ENCODE measurements at regions not wholly inside any gene's neighbourhood (a gene's known extent, or its start where the extent isn't known, plus 50 kb on each side); places are given as distances from the start of the nearest gene placed in this dataset.
A peak's percentile ranks its signal among the peaks of the same experiment; 100 is the strongest.

DNA sequence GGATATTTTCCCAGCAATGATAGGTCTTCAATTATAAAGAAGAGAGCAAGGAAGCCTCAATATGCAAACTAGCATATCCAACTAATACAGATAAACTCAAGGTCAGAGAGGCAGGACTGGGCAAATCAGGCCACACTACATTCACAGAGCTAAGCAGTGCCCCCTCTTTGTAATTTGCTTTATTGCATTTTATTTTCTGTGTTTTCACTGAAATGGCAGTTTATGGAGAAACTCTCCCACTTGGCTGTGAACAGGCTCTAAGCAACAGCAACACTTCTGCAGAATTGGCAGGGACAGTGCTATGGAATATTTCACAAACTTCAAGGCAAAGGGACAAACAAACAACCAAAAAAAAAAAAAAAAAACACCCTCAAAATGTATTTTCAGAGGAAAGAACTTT lies 93.4 kb upstream of the SOD1 start:
- DNase-seq (ENCODE audit: low read depth): no peak

DNA sequence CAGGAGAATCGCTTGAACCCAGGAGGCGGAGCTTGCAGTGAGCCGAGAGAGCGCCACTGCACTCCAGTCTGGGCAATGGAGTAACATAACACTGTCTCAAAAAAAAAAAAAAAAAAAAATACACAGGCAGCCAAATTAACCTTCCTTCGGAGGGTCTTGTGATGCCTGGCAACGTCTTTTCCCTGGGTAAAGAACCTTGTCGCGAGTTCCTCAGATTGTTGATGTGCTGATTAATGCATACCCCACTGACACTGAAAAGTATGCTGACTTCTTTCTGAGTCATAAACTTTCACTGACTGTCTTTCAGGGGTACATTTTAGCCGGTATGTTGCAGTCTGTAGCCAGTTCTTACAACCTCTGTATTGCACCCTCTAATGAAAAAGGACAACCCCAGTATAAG lies 95.1 kb upstream of the SOD1 start:
- no peak for DNase-seq (ENCODE audit: low read depth)

DNA sequence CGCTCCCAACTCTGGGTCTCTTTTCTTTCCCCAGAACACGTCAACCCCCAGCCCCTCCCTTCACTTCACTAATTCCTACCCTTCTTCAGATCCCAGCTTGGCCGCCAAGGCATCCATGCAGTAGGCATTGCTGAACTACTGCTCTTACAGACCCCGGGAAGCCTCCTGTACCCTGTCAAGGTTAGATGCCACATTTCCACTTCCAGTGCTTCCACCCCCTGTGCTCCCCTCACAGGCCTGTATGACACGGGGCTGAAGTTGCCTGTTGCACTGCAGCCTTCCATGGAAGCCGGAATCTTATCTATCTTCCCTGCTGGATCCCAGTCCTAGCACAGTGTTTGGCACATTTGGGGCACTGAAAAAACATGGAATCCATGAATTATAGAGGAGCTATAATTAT lies 99.0 kb upstream of the SOD1 start:
- no peak for DNase-seq (ENCODE audit: low read depth)

DNA sequence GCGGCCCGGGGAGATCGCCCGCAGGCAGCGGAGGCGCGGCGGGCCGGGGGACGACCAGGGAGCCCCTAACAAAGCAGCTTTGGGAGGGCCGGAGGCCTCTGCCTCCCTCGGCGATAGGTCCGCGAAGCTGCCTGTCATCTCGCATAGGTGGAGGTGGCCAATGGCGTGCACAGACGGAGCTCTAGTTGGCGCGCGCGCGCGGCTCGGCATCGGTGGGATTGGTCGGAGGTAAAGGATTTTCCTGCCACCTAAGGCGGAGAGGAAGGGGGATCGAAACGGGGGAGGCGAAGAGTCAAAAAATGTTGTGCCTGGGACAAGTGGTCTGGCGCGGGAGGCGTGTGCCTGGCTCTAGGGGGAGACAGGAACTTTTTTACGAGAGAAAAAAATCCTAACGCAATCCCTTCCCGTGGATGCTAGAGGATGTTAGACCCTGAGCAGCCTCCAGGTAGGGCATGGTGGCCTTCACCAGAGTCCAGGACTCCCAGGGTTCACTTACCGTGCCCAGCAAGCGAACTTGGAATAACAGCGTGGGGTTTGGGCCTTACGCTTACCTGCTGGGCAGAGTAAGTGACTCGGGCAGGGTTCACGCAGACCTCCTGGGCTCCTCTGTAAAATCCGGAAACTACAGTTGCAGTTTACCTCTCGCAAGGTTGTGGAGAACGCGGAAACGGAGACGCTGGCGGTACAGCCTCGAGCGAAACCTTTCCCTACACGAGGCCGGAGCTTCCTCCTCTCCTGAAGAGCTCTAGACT lies 99.9 kb upstream of the SOD1 start:
- DNase-seq (ENCODE audit: low read depth): peak; percentile 77

DNA sequence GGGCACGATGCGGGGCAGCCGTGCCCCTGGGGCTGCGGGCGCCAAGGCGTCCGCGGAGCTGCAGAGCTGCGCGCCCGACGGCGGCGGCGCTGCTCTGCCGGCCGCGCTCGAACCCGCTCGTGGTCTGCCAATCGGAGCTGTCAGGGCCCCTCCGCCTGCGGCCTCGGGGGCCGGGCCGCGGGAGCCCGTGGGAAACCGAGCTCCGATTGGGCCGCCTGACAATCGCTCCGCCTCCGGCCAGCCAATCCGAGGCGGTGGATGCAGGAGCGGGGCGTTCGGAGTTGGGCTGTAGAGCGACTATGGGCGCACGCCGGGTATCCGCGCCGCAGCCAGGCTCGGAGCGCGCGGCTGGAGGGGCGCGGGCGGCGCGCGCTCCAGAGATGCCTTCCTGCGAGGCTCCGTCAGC lies 100.5 kb upstream of the SOD1 start:
- peak; percentile 83 for DNase-seq (ENCODE audit: low read depth)

DNA sequence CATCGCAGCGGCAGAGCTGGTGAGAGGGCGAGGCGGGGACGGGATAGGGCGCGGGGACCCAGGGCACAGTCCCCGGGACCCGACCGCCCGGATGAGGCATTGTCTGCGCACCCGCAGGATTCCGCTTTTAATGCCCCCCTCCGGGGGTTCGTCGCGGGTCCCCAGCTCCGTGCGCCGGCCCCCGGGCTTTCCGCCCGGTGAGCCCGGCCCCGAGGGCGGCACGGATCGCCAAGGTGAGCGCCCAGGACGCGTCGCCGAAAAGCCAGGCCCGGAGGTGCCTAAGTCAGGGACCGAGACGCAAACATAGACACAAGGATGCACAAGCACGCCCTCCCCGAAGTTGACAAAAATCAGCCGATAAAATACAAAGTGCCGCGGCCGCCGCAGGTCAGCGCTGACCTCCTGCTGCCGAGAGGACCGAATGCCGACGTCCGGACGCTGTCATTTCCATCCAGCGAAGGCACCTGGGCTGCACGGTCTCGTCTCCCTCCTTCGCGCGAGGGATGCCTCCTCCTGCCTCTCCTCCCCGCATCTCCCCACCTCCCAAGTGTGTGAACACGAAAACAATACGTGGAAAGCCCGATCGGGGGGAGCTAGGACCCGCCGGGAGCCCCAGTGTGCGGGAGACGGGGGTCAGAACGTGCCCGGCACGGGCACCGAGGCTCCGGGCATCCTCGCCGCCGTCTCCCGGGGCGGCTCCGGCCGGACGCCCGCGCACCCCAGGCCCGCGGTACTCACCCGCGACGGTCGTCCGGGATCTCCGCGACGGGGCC lies 101.1 kb upstream of the SOD1 start:
- DNase-seq (ENCODE audit: low read depth): peak; percentile 13

DNA sequence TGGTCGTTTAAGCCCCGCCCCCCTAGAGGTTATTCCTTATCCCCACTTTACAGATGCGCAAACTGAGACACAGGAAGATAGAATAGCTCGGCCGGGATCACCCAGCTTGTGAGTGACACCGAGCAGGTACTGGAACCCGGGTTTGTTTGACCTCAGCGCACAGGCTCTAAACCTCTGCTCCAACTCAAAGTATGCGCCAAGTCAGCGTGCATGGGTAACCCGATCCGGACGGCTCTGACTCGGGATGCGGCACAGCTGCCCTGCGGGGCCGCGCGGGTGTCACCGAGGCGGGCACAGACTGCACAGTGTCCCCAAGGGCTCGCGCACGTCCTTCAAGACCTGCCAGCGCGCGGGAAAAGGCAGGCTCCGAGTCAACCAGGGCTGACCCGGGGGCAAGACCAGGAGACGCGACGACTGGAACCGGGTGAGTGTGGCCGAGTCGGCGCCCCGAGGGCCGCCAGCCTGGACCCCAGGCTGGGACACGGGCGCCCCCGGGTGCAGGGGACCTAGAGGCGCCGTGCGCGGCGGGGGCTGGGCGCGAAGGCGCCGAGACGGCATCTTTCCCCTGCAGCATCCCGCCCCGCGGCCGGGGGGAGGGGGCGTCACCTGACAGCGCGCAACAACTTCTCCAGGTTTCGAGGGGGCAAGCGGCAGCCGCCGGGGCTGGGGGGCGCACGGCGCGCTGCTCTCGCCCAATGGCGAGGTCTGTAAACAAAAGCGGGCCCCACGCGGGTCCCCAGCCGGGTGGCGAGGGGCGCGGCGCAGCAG lies 101.9 kb upstream of the SOD1 start:
- no peak for DNase-seq (ENCODE audit: low read depth)

DNA sequence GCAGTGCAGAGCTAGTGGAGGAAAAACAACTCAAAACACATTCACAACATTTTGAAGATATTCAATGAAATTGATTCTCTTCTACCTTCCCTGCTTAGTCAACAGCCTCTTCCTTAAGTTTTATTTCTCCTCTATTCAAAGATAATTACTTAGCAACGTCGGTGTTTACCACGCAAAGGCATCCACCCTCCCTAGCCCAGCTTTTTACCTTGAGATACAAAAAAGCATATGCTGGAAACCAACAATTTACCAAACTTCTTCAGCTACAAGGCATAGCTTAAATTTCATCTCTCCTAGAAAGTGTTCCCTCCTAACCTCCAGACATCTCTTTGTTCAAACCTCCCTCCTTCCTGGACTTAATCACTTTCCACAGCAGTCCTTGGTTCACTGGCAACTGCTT lies 102.8 kb upstream of the SOD1 start:
- DNase-seq (ENCODE audit: low read depth): no peak

DNA sequence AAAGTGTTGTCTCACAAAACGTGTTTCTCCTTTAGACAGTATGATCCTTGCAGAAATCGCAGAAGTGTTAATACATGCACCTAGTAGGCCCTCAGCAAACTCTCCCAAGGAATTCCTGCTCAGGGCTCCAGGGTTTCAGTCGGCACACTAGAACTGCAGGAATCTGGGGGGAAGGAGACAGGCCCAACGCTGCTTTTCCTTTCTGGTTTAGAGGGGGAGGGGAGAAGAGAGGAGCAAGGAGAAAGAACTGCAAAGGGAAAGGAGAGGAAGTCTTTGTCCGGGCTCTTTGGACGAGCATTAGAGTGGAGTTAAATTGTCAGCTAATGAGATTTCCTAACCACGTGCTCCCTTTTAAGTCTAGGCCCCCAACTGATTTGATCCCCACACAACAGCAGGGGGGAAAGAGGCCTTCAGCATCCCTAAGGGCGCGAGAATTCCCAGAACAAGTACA lies 103.7 kb upstream of the SOD1 start:
- no peak for DNase-seq (ENCODE audit: low read depth)

DNA sequence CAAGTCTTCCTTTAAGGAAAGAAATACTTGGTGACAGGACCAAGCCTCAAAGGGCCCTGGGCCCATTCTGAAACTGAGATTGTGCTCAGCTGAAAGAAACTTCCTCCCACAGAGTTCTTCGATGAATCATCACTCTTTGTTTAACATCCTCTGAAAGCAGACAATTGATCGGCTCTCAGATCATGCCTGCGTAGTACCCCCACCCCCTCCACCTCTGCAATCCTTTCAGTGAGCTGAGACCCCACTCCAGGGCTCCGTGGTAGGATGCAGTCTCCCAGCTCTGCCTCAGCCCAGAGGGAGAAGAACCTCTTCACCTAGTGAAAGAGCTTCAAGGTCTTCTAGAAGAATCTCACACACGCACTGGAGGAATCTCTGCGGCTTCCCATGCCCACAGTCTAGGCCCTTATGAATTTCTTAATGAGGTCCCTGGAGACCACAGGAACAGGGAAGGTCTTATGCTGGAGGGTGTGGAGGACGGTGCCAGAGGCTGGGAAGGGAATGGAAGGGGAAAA lies 104.9 kb upstream of the SOD1 start:
- DNase-seq (ENCODE audit: low read depth): no peak

DNA sequence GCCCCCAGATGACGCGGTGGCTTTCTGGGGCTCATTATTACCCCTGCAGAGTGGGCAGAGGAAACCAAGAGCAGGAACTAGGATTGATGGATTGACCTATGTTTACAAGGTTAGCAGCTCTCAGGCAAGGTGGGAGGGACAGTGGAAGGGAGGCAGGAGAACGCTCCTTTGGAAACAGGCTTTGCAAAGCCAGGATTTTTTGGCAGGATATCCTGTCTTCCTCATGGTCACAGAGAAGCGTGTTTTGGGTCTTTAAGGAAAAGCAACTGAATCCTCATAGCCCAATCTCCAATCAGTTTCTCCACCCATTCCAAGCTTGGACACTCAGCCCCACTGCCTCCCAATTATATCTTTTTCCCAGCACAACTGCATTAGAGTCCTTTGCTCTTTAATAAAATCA lies 105.6 kb upstream of the SOD1 start:
- DNase-seq (ENCODE audit: low read depth): no peak

DNA sequence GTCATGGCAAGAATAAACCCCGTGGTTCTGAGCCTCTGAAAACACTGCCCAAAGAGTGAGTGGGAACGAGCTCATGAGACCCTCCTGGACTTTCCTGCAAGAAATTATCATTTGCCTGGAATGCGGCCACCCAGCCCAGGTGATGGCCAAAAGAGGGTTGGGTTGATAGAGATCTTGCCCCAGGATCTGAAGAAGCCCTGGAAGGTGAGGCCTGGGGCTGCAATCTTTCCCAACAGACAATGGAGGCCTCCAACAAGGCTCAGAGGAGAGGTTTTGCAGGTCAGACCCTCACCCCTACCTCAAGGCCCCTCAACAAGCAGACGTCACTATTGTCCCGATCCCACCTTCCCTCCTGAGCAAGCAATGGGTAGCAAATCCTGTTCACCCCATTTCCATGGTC lies 106.0 kb upstream of the SOD1 start:
- DNase-seq (ENCODE audit: low read depth): no peak

DNA sequence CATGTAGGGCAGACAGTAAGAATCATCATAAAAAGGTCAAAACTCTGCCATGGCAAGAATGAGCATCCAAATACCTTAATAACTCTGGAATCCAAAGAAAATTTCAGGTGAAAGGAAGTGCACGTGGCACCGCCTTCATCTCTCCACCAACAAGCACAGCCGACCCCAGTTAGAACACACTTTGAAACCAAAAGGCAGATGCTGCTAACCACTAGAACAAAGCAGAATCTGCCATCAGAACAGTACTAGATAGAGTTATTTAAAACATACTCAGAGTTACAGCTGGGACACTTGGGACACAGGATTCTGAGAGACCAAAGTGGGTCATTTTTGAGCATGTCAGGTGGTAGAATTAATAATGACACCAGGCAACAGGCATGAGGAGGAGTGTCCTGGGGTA lies 106.7 kb upstream of the SOD1 start:
- no peak for DNase-seq (ENCODE audit: low read depth)

DNA sequence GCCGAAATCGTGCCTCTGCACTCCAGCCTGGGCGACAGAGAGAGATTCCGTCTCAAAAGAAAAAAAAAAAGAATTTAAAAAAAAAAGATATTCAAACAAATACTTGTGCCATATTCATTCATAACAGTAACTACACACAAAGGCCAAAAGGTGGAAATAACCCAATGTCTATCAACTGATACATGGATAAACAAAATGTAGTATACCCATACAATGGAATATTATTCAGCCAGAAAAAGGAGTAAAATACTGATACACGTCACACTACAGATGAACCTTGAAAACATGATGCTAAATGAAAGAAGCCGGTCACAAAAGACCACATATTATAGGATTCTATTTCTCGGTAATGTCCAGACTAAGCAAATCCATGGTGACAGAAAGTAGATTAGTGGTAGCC lies 109.4 kb upstream of the SOD1 start:
- no peak for DNase-seq (ENCODE audit: low read depth)

DNA sequence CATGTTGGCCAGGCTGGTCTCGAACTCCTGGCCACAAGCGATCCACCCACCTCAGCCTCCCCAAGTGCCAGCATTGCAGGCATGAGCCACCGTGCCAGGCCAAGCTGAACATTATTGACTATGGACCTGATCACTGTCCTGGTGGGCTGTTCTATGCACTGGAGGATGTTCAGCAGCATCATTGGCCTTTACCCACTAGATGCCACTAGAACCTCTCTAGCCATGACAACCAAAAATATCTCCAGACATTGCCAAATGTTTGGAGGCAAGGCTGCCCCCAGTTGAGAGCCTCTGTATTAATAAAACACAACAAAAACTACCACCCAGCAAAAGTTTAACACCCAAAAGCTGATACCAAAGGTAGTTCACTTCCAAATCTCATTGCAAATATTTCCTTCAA lies 110.8 kb upstream of the SOD1 start:
- no peak for DNase-seq (ENCODE audit: low read depth)

DNA sequence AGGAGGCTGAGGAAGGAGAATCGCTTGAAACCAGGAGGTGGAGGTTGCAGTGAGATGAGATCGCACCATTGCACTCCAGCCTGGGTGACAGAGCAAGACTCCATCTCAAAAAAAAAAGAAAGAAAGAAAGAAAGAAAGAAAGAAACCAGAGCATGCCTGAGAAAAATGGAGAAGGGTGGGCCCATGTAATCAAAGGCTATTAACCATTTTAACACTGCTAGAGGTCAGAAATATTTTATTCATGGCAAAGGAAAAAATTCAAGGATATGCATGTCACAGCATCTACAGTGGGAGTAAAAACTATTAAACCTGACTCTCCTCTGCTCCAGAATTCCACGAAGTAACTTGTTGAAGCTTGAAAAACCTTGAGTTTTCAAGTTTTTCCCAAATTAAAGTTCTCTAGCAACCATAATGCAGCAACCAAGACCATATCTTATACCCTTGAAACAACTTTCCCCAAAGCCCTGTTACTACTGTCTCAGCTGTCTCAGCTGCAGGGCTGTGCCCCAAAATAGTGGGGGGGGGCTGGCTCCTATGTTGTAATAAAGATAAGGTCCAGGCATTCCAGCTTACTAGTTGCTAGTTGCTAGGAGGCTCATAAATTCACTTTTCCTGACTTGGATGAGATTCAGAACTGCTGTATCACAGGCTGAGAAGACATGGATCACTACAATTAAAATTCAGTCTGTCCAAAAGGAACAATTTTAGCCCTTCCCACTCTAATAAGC lies 112.9 kb upstream of the SOD1 start:
- DNase-seq (ENCODE audit: low read depth): no peak

DNA sequence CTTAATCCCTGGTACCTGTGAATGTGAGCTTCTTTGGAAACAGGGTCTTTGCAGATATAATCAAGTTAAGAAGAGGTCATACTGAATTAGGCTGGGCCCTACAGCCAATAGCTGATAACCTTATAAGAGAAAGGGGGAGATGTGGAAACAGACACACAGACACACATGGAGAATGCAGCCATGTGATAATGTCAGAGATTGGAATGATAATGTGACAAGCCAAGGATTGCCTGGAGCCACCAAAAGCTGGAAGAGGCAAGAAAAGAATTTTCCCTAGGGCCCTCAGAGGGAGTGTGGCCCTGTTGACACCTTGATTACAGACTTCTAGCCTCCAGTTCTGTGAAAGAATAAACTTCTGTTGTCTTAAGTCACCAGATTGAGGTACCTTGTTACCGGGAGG lies 114.5 kb upstream of the SOD1 start:
- no peak for DNase-seq (ENCODE audit: low read depth)

DNA sequence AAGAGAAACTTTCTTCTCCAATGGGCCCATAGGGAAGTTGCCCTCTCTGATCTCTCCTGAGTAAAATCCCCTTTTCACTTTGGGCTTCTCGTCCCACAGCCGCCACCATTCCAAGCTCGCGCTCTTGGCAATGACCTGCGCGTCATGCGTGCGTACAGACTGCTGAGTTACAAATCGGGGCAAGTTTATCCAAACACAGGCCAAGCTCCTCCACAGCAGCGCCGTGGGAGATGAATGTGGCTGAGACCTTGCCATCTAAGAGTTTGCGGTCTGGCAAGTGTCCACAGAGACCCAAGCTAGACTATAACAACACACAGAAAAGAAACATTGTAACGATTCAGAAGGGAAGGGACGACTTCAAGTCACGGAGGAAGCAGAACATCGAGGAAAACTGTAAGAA lies 116.3 kb upstream of the SOD1 start:
- no peak for DNase-seq (ENCODE audit: low read depth)

DNA sequence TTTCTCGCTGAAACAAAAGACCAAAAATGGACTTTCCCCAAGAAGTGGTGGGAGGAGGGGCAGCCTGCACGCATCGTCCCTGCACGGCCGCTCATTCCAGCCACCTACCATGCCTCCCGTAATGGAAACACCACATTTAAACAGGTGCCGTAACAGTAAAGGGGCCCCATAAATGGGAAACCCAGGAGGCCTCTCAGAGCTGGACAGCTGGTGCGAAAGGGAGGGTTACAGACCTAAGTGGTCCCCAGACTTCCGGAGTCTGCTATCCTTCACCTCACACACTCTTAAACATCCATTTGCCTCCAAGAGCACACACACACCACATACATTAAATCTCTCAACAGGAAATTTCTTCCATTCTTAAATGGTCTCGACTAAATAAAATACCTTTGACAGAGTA lies 120.7 kb upstream of the SOD1 start:
- DNase-seq (ENCODE audit: low read depth): no peak

DNA sequence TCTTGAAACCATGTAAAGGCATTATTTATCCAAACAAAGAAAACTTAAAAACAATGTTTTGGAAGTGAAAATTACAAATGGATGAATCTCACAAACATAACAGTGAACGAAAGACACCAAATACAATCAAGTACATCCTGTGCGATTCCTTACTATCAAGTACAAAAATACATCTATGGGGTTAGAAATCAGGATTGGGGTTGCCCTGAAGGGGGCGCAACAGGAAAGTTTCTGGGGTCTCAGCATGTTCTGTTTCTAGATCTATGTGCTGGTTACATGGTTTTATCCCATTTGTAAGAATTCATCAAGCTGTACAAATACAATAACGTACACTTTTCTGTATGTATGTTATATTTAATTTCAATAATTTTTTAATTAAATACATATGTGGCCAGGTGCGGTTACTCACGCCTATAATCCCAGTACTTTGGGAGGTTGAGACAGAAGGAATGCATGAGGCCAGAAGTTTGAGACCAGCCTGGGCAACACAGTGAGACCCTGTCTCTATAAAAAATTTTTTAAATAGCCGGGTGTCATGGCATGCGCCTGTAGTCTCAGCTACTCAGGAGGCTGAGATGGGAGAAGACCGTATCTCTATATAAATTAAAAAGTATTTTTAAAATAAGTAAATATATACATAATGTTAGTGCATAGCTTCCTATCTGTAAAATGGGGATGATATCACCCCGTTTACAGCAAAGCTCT lies 121.5 kb upstream of the SOD1 start:
- DNase-seq (ENCODE audit: low read depth): no peak

DNA sequence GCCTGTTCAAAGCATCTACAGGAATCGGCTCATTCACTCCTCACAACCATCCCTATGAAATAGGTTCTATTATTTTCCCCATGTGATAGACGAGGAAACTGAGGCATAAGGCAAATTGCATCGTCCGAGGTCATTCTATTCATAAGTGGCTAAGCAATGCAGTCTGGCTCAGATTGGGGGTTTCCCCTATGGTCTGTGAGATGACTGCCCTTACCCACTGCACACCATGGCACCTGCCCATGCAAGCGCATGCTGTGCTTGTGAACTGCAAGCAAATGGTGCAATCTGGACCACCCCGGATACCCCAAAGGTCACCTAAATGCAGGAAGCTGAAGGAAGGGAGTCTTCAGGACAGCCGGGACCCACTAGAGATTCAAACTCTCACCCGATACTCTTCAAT lies 123.4 kb upstream of the SOD1 start:
- no peak for DNase-seq (ENCODE audit: low read depth)
